Skeletal muscle tissue (tissue), 3 donors: ENCODE measurements at regions not wholly inside any gene's neighbourhood (a gene's known extent, or its start where the extent isn't known, plus 50 kb on each side); places are given as distances from the start of the nearest gene placed in this dataset.

Experiments used
- H3K27ac ChIP-seq: one replicate; pipeline ENCODE4 v1.7.0; 2013; ENCODE audit warnings: mild to moderate bottlenecking, low read depth, low read length, inconsistent platforms
- H3K27me3 ChIP-seq, 3 donors: one replicate each; pipeline ENCODE4 v1.7.0; 2013; ENCODE audit warnings: low read length in 3 of 3; ENCODE audit not compliant: control insufficient read depth in 3 of 3, insufficient read depth in 3 of 3
- H3K36me3 ChIP-seq, 3 donors: one replicate each; pipeline ENCODE4 v1.7.0; 2013; ENCODE audit warnings: low read length in 3 of 3; ENCODE audit not compliant: control insufficient read depth in 3 of 3, insufficient read depth in 3 of 3
- H3K4me1 ChIP-seq, 3 donors: one replicate each; pipeline ENCODE4 v1.7.0; 2013; ENCODE audit warnings: low read length in 3 of 3, mild to moderate bottlenecking in 3 of 3; ENCODE audit not compliant: control insufficient read depth in 3 of 3, insufficient read depth in 3 of 3
- H3K4me3 ChIP-seq, 3 donors: one replicate each; pipeline ENCODE4 v1.7.0; 2013; ENCODE audit warnings: low read length in 3 of 3
- H3K9ac ChIP-seq, 3 donors: one replicate each; pipeline ENCODE4 v1.7.0; 2013; ENCODE audit warnings: low read length in 3 of 3, mild to moderate bottlenecking in 3 of 3, moderate library complexity in 2 of 3, low read depth in 1 of 3
- H3K9me3 ChIP-seq, 3 donors: one replicate each; pipeline ENCODE4 v1.7.0; 2013; ENCODE audit warnings: low read length in 3 of 3; ENCODE audit not compliant: control insufficient read depth in 3 of 3
- donor health status: Osteomylitis.

GRCh38 chr10:10532236-10532635, 485.4 kb upstream of the CELF2 start:
- H3K36me3 ChIP-seq: no peaks in the 10 kb centered on the region
- no peaks in the 10 kb centered on the region for H3K4me1 ChIP-seq
- H3K27me3 ChIP-seq: no peaks in the 10 kb centered on the region
- H3K9ac ChIP-seq: no peak overlapping the region
- no peaks in the 10 kb centered on the region for H3K9me3 ChIP-seq
- H3K27ac ChIP-seq: no peak overlapping the region
- no peak overlapping the region for H3K4me3 ChIP-seq

DNA sequence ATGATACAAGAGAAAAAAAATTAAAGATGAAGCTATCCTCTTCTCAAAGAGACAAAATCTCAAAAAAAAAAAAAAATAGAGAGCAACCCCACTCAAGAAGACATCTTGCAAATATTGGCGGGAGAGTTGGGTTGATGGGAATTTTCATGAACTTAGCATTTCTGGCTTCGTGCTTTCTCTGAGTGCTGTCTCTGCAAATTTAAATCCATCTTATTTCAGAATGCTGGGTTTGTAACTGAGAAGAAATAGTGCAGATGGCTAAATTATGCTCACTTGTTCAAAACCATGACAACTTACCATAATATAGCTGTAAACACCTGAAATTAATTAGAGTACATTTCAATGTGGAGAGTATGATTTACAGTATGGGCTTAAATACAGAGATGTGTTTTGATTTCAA, 484.8 kb upstream of the CELF2 start:
- Histone ChIP-seq H3K27me3 (no peaks in the 10 kb centered on the region), H3K4me1 (no peaks in the 10 kb centered on the region), H3K27ac (no peak overlapping the region), H3K9ac (no peak overlapping the region), H3K4me3 (no peak overlapping the region), H3K9me3 (no peaks in the 10 kb centered on the region), H3K36me3 (no peaks in the 10 kb centered on the region)

- Histone ChIP-seq H3K4me1 (no peaks in the 10 kb centered on the region), H3K4me3 (no peak overlapping the region), H3K9ac (no peak overlapping the region), H3K9me3 (no peaks in the 10 kb centered on the region), H3K27me3 (no peaks in the 10 kb centered on the region), H3K27ac (no peak overlapping the region), H3K36me3 (no peaks in the 10 kb centered on the region)
Measured at GRCh38 chr10:10533437-10533836, 484.2 kb upstream of the CELF2 start.

DNA sequence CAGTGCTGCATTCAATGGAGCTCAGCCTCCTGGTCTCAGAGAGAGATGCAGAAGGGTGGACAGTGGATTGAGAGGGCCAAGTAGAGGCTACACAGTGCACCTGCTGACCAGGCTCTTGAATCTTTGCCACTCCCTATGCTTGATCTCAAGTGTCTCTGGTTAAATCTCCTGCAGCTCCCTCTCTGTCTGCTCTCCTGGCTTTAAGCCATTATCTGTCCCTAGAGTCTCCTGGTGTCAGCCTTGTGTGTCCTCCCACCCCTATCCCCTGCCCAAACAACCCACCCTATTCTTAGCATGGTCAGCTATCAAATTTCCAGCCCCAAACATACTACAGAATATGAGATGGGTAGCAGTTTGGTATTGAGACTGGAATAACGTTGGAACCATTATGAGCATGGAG, 479.3 kb upstream of the CELF2 start:
- Histone ChIP-seq H3K9ac (no peak overlapping the region), H3K4me3 (no peak overlapping the region), H3K27me3 (no peaks in the 10 kb centered on the region), H3K27ac (no peak overlapping the region), H3K36me3 (no peaks in the 10 kb centered on the region), H3K4me1 (no peaks in the 10 kb centered on the region), H3K9me3 (no peaks in the 10 kb centered on the region)

GRCh38 chr10:10540398-10540797, 477.3 kb upstream of the CELF2 start:
- no peaks in the 10 kb centered on the region for H3K4me1 ChIP-seq
- H3K9ac ChIP-seq: no peak overlapping the region
- H3K4me3 ChIP-seq: no peak overlapping the region
- no peaks in the 10 kb centered on the region for H3K36me3 ChIP-seq
- no peaks in the 10 kb centered on the region for H3K9me3 ChIP-seq
- no peak overlapping the region for H3K27ac ChIP-seq
- no peaks in the 10 kb centered on the region for H3K27me3 ChIP-seq

- Histone ChIP-seq H3K27ac (no peak overlapping the region), H3K36me3 (no peaks in the 10 kb centered on the region), H3K4me3 (no peak overlapping the region), H3K9ac (no peak overlapping the region), H3K4me1 (no peaks in the 10 kb centered on the region), H3K27me3 (no peaks in the 10 kb centered on the region), H3K9me3 (no peaks in the 10 kb centered on the region)
Measured at GRCh38 chr10:10542477-10542876, 475.2 kb upstream of the CELF2 start.

- Histone ChIP-seq H3K9ac (no peak overlapping the region), H3K36me3 (no peaks in the 10 kb centered on the region), H3K27me3 (no peaks in the 10 kb centered on the region), H3K4me1 (no peaks in the 10 kb centered on the region), H3K9me3 (no peaks in the 10 kb centered on the region), H3K4me3 (no peak overlapping the region), H3K27ac (no peak overlapping the region)
Measured at GRCh38 chr10:10544890-10545289, 472.8 kb upstream of the CELF2 start.

- no peaks in the 10 kb centered on the region for H3K9me3 ChIP-seq
- H3K4me3 ChIP-seq: no peak overlapping the region
- H3K36me3 ChIP-seq: no peaks in the 10 kb centered on the region
- H3K27me3 ChIP-seq: no peaks in the 10 kb centered on the region
- no peaks in the 10 kb centered on the region for H3K4me1 ChIP-seq
- no peak overlapping the region for H3K27ac ChIP-seq
- H3K9ac ChIP-seq: no peak overlapping the region
Measured at GRCh38 chr10:10545771-10546170, 471.9 kb upstream of the CELF2 start.

- Histone ChIP-seq H3K27ac (no peak overlapping the region), H3K4me3 (no peak overlapping the region), H3K27me3 (peaks cover 0 to 3% (median 0%) of the 10 kb centered on the region in 3 donors), H3K9ac (no peak overlapping the region), H3K9me3 (peaks cover 0 to 3% (median 0%) of the 10 kb centered on the region in 3 donors), H3K36me3 (no peaks in the 10 kb centered on the region), H3K4me1 (no peaks in the 10 kb centered on the region)
Measured at GRCh38 chr10:10551596-10552301, 465.9 kb upstream of the CELF2 start.

DNA sequence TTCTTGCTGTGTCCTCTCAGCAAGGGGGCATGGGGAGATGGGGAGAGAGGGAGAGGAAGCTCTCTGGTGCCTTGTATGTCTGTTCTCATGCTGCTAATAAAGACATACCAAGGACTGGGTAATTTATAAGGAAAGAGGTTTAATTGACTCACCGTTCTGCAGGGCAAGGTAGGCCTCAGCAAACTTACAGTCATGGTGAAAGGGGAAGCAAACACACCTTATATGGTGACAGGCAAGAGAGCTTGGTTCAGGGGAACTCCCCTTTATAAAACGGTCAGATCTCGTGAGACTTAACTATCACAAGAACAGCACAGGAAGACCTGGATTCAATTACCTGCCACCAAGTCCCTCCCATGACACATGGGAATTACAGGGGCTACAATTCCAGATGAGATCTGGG, 464.7 kb upstream of the CELF2 start:
- Histone ChIP-seq H3K27ac (no peak overlapping the region), H3K9ac (no peak overlapping the region), H3K27me3 (peaks cover 0 to 3% (median 0%) of the 10 kb centered on the region in 3 donors), H3K9me3 (peaks cover 0 to 3% (median 0%) of the 10 kb centered on the region in 3 donors), H3K36me3 (no peaks in the 10 kb centered on the region), H3K4me3 (no peak overlapping the region), H3K4me1 (no peaks in the 10 kb centered on the region)
